GM18505 (cell line): ENCODE measurements at regions not wholly inside any gene's neighbourhood (a gene's known extent, or its start where the extent isn't known, plus 50 kb on each side); places are given as distances from the start of the nearest gene placed in this dataset.

Source experiments
- ATAC-seq: cut with Tn5 transposase; IDR thresholded peaks from one replicate; pipeline ENCODE4 v1.9.1; 2021; ENCODE audit not compliant: unreplicated experiment
- POLR2A ChIP-seq: IDR thresholded peaks from 4 replicates; pipeline ENCODE4 v1.6.1; 2011; ENCODE audit warnings: borderline replicate concordance; ENCODE audit not compliant: insufficient read depth, insufficient read length; ENCODE audit errors: extremely low read depth

DNA sequence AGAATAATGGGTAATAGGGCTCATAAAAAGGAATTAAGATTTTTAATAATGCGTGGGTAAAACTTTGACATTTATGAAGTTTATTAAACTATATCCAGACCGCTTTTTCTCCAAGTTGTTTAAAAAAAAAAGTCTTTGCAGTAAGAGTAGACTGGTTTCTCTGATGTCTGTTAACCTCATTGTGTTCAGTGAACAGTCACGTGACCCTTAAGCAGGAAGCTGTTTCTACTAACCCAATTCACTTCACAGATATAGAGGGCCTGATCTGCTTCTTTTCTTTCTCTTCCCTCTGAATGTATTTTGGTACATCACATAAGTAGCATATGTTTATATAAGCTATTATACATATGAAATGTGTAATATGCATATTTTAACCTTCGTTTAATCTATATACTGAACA, 1011.3 kb upstream of the CELF4 start:
- no peak for TF ChIP-seq POLR2A
- no peak for ATAC-seq

DNA sequence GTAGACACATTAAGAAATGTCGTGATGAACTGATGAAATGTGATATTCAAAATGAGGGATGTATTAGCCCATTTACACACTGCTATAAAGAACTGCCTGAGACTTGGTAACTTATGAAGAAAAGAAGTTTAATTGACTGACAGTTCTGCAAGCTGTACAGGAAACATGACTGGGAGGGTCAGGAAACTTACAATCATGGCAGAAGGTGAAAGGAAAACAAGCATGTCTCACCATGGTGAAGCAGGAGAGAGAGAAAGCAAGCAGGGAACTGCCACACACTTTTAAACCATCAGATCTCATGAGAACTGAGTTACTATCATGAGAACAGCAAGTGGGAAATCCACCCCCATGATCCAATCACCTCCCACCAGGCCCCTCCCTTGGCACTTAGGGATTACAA, 1010.8 kb upstream of the CELF4 start:
- no peak for TF ChIP-seq POLR2A
- ATAC-seq, result no peak

DNA sequence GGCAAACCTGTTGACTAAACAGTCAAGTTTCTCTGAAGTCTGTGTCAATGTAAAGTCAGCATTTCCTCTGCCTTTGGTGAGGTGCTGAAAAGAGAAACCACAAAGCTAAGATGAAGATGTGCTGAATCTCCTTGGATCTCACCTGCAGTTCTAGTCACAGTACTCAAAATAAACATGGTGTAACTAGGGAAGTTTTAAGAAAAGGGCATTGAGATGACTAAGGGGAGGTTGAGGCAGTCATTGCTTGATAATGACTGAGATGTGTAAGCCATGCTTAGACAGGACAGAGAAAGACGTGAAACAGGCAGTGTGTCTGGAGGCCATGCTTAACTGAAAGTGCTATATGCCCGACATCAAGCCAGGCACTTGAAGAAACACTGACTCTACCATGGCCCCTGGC, 1010.0 kb upstream of the CELF4 start:
- ATAC-seq, result no peak
- no peak for TF ChIP-seq POLR2A

DNA sequence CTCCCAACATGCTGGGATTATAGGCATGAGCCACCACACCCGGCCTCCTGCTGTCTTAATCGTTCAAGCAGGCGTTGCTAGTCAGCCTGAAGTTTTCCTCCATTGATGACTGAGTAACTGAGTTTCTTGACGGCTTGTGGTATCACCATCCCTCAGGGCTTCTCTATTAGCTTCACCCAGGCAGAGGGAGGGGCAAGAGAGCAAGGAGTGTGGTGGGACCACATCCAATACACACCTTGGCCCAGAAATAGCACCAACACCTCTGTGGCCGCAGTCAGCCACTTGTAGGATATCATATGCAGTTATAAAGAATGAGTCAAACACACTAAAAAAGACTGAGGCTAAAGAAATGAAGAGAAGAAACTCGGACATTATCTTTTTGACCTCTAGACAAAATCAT, 1009.4 kb upstream of the CELF4 start:
- TF ChIP-seq POLR2A, result no peak
- no peak for ATAC-seq

DNA sequence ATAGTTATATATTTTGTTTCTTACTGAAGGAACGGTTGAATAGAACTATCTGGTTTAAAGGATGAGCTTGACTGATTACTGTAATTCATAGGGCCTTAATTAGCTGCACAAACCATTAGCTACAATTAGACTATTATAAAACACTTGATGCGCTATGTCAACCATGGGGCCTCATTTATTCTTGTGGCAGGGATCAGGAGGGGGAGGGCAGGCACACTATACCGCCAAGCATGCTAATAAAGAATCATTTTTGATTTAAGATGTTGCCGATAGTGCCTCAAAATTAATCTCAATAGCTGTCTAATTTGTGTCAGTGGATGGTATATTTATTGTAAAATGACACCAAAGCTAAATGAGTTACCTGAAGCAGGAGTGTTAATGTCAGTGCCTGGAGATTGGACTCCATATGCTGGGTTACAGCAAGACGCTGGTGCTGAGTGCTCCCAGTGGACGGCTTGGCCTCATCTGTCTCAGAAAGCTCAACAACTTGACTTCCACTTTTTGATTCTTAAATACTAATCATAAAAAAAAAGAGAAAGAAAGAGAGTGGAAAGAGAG, 1007.0 kb upstream of the CELF4 start:
- TF ChIP-seq POLR2A, result no peak

DNA sequence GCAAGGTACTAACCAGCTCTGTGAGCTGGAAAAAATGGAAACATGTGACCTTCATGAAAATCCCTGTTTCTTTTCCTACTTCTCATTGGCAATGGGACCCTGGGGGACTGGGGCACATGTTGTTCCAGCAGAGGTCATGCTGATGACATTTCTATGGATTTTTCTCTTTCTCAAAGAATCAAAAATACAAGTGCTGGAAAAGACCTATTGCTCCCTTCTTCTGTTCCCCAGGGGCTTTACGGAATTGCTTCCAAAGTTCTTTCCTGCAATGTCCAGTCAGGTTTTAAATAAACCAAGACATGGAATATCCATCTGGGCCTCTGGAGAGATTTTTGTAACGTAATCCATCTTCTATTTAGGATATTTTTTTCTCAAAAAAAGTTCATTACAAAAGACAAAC, 1006.1 kb upstream of the CELF4 start:
- no peak for TF ChIP-seq POLR2A
- ATAC-seq, result no peak

More for the DNA sequence above, 1007.0 kb upstream of the CELF4 start:
- ATAC-seq, result no peak

DNA sequence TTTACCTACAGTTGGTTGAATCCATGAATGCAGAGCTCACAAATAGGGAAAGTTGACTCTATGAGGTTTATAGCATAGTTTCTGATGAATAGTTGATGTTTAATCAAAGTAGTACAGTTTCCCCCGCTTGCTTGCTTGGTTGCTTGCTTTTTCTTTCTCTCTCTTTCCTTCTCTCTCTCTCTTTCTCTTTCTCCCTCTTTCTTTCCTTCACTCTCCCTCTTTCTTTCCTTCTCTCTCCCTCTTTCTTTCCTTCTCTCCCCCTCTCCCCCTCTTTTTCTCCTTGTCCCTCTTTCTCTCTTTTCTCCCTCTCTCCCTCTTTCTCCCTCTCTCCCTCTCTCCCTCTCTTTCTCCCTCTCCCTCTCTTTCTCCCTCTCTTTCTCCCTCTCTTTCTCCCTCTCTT, 999.9 kb upstream of the CELF4 start:
- ATAC-seq, result no peak
- no peak for TF ChIP-seq POLR2A

DNA sequence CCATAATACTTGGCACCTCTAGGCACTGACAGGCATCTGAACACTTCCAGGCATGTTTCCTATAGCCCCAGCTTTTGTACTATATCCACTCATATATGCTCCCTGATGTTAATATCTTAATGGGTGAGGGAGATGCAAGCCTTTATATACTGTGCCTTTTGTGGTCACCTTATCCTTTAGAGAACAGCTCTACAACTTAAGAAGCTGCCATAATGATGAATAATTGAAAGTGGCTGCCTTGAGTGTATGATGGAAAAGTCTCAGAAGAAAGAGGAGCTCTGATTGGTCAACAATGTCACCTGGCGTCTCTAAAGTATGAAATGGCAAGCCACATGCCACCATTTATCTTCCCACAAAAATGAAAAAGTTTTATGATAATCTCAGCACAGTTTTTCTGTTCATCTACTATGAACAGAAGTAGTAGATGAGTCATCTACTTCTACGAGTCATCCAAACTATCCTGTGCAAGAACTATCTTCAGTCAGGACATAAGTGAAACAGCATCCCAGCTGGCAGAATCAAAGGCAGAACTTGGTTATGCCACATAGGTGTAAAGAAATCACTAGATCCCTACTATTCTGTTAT, 997.9 kb upstream of the CELF4 start:
- TF ChIP-seq POLR2A, result no peak
- ATAC-seq, result no peak

DNA sequence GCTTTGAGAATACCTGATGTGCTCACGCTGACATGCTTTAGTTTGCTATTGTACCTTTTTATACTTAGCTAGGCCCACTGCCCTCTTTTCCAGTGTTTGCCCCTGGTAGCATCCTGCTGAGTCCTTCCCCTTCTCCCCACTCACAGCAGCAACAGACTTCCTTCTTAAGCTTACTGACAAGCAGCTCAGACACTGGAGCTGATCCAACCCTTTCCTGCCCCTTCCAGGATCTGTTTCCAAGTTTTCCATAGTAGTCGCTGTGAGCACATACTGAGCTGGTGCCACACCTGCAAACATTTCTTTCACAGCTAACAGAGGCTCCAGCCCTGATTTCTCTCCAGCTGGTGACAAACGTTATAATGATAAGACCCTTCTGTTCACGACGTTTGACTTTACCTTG, 991.4 kb upstream of the CELF4 start:
- TF ChIP-seq POLR2A, result no peak
- ATAC-seq, result no peak

DNA sequence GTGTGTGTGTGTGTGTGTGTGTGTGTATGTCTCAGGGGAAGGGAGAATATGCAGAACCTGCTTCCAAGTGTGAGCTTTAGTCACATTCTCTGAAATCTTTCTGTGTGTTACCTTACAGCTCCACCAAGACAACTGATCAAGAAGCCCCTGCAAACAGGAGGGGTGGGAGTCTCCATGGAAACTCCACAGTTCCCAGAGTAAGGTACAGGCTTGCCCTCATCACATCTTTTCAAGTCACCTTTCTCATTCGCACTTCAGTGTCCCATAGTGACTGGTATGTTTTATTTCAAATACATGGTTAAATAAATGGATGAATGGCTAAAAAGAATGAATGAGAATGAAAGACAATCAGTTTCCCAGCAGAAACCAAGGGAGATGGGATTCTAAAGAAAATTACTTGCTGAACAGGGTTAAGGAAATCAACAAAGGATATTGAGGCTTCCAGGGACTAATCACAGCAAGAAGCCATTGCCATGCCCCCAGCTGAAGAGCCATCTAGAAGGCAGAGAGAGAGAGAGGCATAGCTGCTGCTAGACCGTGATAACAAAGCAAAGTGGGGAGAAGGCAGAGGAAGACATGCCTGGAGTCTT, 987.2 kb upstream of the CELF4 start:
- TF ChIP-seq POLR2A, result no peak
- ATAC-seq, result no peak

DNA sequence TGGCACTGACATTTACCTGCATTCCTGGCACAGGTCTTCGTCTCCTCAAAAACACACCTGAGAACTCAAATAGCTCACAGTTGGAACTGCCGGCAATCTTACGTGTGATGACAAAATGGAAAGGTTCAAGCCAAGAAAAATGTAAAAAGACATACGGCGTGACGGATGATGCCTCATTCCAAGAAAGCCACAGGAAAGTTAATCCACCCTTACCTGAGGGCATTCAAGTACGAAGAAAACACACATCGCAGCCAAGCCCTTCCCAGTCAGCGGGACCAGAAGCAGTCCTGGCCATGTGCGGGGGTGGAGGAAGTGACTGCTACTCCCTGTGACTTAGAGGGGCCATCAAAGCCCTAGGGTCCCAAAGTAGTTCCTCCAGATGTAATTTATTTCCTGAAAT, 986.3 kb upstream of the CELF4 start:
- no peak for ATAC-seq
- TF ChIP-seq POLR2A, result no peak

DNA sequence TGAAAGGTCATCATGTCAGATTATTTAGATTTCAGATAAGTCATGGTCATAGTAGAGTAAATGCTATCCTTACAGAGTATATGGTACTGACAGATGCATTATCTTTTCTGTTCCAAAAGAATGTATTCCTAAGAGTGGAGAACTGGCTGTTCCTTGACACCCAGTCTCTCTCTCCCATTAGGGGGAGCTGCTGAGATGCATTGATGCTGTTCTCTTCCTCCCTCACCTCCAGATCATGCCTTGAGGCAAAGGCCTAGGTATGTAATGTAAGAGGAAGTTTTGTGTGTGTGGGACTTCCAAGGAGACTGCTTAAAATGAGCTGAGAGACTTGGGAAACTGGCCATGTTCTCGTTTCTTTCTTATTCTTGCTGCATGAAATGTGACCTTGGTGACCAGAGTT, 979.5 kb upstream of the CELF4 start:
- no peak for ATAC-seq
- no peak for TF ChIP-seq POLR2A

DNA sequence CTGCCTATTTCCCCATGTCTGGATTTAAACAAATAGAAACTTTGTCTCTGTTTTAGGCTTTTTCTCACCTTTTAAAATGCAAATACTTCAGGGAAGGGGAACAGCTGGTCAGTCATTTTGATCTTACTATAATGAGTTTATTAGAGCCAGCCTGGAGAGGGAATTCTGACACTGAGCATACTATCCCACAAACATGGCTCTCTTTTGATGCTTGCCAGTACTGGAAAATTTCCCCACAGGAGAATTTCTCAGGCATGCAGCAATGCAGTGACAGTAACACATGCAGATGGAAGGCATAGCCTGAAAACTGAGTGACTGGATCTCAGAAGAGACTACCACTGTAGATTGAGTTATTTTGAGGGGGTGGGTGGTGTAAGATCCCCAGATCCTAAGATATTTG, 974.3 kb upstream of the CELF4 start:
- no peak for ATAC-seq
- no peak for TF ChIP-seq POLR2A

DNA sequence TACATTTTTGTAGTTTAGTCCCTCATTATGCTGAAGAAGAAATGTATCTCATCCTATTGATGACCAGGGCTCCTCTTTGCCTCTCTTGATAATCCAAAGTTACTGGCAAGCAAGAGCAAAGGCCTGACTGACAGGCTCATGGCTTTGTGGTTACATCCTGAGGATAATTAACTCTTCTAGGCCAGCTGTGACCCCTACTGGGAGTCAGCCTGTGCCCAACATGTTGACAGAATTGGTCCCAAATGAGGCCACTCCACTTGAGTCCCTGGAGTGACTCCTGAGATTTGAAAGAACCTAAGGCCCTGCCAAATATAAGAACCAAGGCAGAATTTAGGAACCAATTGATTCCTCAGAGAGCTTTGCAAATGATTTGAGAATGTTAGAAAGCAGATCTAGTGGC, 973.8 kb upstream of the CELF4 start:
- no peak for ATAC-seq
- no peak for TF ChIP-seq POLR2A
